Fibroblast of lung (primary cell): ENCODE measurements at regions not wholly inside any gene's neighbourhood (a gene's known extent, or its start where the extent isn't known, plus 50 kb on each side); places are given as distances from the start of the nearest gene placed in this dataset.

Source experiments
- EZH2 ChIP-seq: IDR thresholded peaks from 2 replicates; pipeline ENCODE4 v1.5.1; 2012; ENCODE audit warnings: low read length, control low read depth, mild to moderate bottlenecking; ENCODE audit errors: missing control alignments
- TF ChIP-seq, protein P1 (sequence below), 2 donors: IDR thresholded peaks in 1 of 2; conservative IDR thresholded peaks in 1 of 2; 1 replicate in 1 of 2; 2 replicates in 1 of 2; pipeline ENCODE4 v1.5.1; 2011 to 2012; ENCODE audit warnings: low read length in 2 of 2, control low read depth in 1 of 2, inconsistent platforms in 1 of 2, low read depth in 1 of 2, mild to moderate bottlenecking in 1 of 2

DNA sequence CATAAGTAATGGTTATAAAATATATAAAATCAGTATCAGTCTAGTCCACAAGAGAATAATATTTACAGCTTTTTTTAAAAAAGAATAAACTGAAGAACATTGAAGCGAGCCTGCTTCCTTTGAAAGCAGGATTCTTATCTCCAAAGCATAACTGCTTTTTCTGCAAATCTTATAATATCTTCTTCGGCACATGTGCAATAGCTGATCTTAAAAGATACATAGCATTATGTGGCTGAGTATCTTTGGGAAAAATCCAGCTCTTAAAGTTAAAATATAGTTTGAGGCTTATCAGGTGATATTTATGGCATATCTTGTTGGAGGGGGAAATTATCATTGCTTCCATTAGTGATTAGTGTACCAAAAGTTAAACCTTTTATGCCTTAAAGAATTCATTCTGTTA lies 523.9 kb upstream of the ADGRL4 start:
- TF ChIP-seq, protein P1, sequence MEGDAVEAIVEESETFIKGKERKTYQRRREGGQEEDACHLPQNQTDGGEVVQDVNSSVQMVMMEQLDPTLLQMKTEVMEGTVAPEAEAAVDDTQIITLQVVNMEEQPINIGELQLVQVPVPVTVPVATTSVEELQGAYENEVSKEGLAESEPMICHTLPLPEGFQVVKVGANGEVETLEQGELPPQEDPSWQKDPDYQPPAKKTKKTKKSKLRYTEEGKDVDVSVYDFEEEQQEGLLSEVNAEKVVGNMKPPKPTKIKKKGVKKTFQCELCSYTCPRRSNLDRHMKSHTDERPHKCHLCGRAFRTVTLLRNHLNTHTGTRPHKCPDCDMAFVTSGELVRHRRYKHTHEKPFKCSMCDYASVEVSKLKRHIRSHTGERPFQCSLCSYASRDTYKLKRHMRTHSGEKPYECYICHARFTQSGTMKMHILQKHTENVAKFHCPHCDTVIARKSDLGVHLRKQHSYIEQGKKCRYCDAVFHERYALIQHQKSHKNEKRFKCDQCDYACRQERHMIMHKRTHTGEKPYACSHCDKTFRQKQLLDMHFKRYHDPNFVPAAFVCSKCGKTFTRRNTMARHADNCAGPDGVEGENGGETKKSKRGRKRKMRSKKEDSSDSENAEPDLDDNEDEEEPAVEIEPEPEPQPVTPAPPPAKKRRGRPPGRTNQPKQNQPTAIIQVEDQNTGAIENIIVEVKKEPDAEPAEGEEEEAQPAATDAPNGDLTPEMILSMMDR (conservative IDR thresholded peaks at IDR 0.05 in 1 of 2, IDR thresholded peaks at IDR 0.05 in 1 of 2; ENCODE audit: low read depth in 1 of 2, low read length in 2 of 2) = no peak
- TF ChIP-seq EZH2 = no peak
